ENCODE measurements at regions not wholly inside any gene's neighbourhood (a gene's known extent, or its start where the extent isn't known, plus 50 kb on each side); places are given as distances from the start of the nearest gene placed in this dataset.

- TF ChIP-seq NPAS2 (CRISPR knock-in tag; IDR thresholded peaks at IDR 0.05; ENCODE audit: borderline replicate concordance) = no peak
- no peak for TF ChIP-seq CHD4 (IDR thresholded peaks at IDR 0.05; ENCODE audit: borderline replicate concordance)
- TF ChIP-seq ZFP36 (IDR thresholded peaks at IDR 0.05; ENCODE audit: borderline replicate concordance, partially characterized antibody) = no peak
Measured at GRCh38 chr4:11158971-11159370, 269.7 kb downstream of the HS3ST1 start (continued).

- DNase-seq (ENCODE audit: low read depth in 1 of 2, low spot score in 1 of 2) (no peak), ATAC-seq (no peak), FAIRE-seq (no peak)
- TF ChIP-seq HMGXB4 (CRISPR knock-in tag; IDR thresholded peaks at IDR 0.05; ENCODE audit: borderline replicate concordance) (no peak), CEBPB (IDR thresholded peaks at IDR 0.05) (no peak), POLR2AphosphoS2 (conservative IDR thresholded peaks at IDR 0.05; ENCODE audit: low read length) (no peak), ZNF302 (CRISPR knock-in tag; IDR thresholded peaks at IDR 0.05) (no peak), ATOH8 (CRISPR knock-in tag; IDR thresholded peaks at IDR 0.05; ENCODE audit: low read depth) (no peak), SREBF2 (IDR thresholded peaks at IDR 0.05) (no peak), CBX8 (IDR thresholded peaks at IDR 0.05) (no peak)
- Histone ChIP-seq H3K27ac (no peak overlapping the region), H3K4me1 (no peaks in the 10 kb centered on the region), H3K4me2 (no peak overlapping the region), H3K4me3 (no peak overlapping the region), H3K9me3 (no peaks in the 10 kb centered on the region)
- 0% methylated on average over 5 of the region's 5 CpGs for WGBS (ENCODE audit: missing lambda C conversion rate)
- POLR2A ChIA-PET = no interaction called here
- CTCF ChIA-PET = no interaction called here
Measured at GRCh38 chr4:11155208-11155867, 273.4 kb downstream of the HS3ST1 start.

- no peak for TF ChIP-seq MAZ (IDR thresholded peaks at IDR 0.05; ENCODE audit: borderline replicate concordance, low read depth, low read length)
- no peak for TF ChIP-seq CEBPB (IDR thresholded peaks at IDR 0.05)
- no peak for TF ChIP-seq KDM1A (IDR thresholded peaks at IDR 0.05; ENCODE audit: low read depth)
- TF ChIP-seq RFX5 (IDR thresholded peaks at IDR 0.05) = no peak
- no peak for TF ChIP-seq NPAS2 (CRISPR knock-in tag; IDR thresholded peaks at IDR 0.05; ENCODE audit: borderline replicate concordance)
- TF ChIP-seq PHF8 (IDR thresholded peaks at IDR 0.05; ENCODE audit: borderline replicate concordance, low read depth) = no peak
- no peak for TF ChIP-seq JUN (IDR thresholded peaks at IDR 0.05)
- TF ChIP-seq KDM5A (IDR thresholded peaks at IDR 0.05) = no peak
- no peak for TF ChIP-seq MAX (IDR thresholded peaks at IDR 0.05)
- no peak for TF ChIP-seq HMGXB4 (CRISPR knock-in tag; IDR thresholded peaks at IDR 0.05; ENCODE audit: borderline replicate concordance)
- no peak for TF ChIP-seq PBX3 (IDR thresholded peaks at IDR 0.05)
- no peak for TF ChIP-seq E2F6 (IDR thresholded peaks at IDR 0.05; ENCODE audit: borderline replicate concordance, low read depth)
Measured at GRCh38 chr4:11153171-11153750, 275.4 kb downstream of the HS3ST1 start.

More at GRCh38 chr4:11153171-11153750, 275.4 kb downstream of the HS3ST1 start:
- no peak for ATAC-seq
- CTCF ChIA-PET = no interaction called here
- FAIRE-seq = no peak
- DNase-seq (ENCODE audit: low read depth in 1 of 2, low spot score in 1 of 2) = no peak
- no peaks in the 10 kb centered on the region for H3K9me3 ChIP-seq
- no peak overlapping the region for H3K4me2 ChIP-seq
- POLR2A ChIA-PET = no interaction called here
- H3K4me1 ChIP-seq = no peaks in the 10 kb centered on the region
- 3% methylated on average over 3 of the region's 3 CpGs for WGBS (ENCODE audit: missing lambda C conversion rate)
- H3K27ac ChIP-seq = no peak overlapping the region
- H3K4me3 ChIP-seq = no peak overlapping the region

Measured in A549 (cell line).